NOMO-1 (cell line): ENCODE measurements at regions not wholly inside any gene's neighbourhood (a gene's known extent, or its start where the extent isn't known, plus 50 kb on each side); places are given as distances from the start of the nearest gene placed in this dataset.

ENCODE experiments used
- DNase-seq, 2 experiments: peaks; one replicate each; lab custom pipeline; 2025; ENCODE audit not compliant: unreplicated experiment in 2 of 2; lab: John Stamatoyannopoulos, UW

- peak; percentile 47 to 65 for DNase-seq
These were observed 54.4 kb upstream of the NEK7 start for GRCh38 chr1:198102454-198102827.

GRCh38 chr1:198105185-198105584 lies 51.6 kb upstream of the NEK7 start:
- no peak for DNase-seq

- DNase-seq = no peak
These were observed 50.8 kb upstream of the NEK7 start for GRCh38 chr1:198106011-198106410.
